Daoy (cell line): ENCODE measurements at regions not wholly inside any gene's neighbourhood (a gene's known extent, or its start where the extent isn't known, plus 50 kb on each side); places are given as distances from the start of the nearest gene placed in this dataset.

ENCODE experiments used
- DNase-seq: peaks from one replicate; pipeline ENCODE4 v3.0.0-alpha.2; 2015; ENCODE audit warnings: low read depth

- DNase-seq: peak; percentile 28
These were observed 173.6 kb downstream of the ARHGAP12 start for GRCh38 chr10:31754803-31755624.

DNA sequence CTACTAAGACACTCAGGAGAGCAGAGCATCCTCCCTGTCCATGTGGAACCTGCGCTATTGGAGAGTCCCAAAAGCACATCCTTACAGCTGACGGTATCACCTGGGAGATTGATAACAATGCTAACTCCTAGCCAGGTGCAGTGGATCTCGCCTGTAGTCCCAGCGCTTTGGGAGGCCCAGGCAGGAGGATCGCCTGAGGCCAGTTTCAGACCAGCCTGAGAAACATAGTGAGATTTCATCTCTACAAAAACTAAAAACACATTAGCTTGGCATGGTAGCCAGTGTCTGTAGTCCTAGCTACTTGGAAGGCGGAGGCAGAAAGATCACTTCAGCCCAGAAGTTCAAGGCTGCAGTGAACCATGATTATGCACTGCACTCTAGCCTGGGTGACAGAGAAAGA is 174.9 kb downstream of the ARHGAP12 start:
- no peak for DNase-seq

GRCh38 chr10:31752170-31752569 is 176.5 kb downstream of the ARHGAP12 start:
- no peak for DNase-seq

GRCh38 chr10:31751738-31752080 is 176.9 kb downstream of the ARHGAP12 start:
- no peak for DNase-seq

DNA sequence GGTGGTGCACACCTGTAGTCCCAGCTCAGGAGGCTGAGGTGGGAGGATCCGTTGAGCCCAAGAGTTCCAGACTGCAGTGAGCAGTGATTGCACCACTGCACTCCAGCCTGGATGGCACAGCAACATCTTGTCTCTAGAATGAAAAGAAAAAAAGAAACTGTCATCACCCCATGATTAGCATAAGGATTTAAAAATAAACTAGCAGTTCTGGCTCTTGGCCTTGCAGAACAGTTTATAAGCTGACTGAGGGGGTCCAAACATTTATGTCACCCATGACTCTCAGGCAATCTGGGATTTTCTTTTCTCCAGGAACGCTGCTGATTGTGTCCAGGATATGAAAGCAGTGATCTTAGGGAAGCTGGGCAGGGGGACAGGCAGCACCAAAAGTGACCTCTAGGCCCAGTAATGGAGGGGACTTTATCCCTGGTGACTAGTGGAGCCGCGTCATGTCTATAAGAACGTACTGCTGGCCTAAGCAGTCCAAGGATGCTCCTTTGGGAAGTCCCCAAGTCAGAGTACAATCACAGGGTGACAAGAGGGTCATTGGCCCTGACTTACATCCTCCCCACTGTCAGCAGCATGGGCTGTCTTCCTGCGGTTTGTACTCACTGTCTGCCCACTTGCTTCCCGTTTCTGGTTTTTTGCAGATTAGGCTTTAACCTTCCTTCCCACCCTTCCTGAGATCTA is 177.4 kb downstream of the ARHGAP12 start:
- no peak for DNase-seq

- no peak for DNase-seq
These were observed 178.4 kb downstream of the ARHGAP12 start for GRCh38 chr10:31749981-31750840.

- no peak for DNase-seq
These were observed 179.3 kb downstream of the ARHGAP12 start for GRCh38 chr10:31749301-31749700.

GRCh38 chr10:31745612-31746376 is 182.8 kb downstream of the ARHGAP12 start:
- peak; percentile 83 for DNase-seq

GRCh38 chr10:31744025-31744424 is 184.6 kb downstream of the ARHGAP12 start:
- no peak for DNase-seq

DNA sequence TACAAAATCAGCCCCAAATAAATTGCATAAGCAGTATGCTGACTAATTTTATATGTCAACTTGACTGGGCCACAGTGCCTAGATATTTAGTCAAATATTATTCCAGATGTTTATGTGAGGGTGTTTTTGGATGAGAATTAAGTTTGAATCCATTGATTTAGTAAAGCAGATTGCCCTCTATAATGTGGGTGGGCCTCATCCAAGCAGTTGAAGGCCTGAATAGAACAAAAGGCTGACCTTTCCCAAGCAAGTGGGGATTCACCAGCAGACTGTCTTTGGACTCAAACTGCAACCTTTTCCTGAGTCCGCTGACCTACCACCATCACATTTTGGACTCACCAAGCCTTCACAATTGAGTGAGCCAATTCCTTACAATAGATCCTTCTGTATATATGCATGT is 186.4 kb downstream of the ARHGAP12 start:
- DNase-seq: no peak

- no peak for DNase-seq
These were observed 187.2 kb downstream of the ARHGAP12 start for GRCh38 chr10:31741473-31741872.

DNA sequence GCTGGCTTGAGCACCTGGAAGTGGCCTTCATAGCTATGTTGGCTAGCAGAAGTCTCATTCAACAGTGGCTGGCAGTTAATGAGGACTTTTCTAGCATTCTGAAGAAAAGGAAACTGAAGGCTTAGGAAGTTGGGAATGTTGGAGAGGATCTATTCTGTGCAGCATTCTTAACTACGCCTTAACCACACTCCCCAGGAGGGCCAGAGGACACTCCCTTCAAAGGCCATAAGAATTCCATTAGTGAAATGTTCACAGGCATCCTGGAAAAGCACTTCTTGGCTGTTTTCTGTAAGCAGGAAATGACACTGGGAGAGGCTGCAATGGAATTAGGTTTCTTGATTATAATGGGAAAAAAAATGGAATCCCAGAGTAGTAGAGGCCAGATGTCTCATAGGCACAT is 188.9 kb downstream of the ARHGAP12 start:
- DNase-seq: peak; percentile 48

- DNase-seq: no peak
These were observed 189.5 kb downstream of the ARHGAP12 start for GRCh38 chr10:31739146-31739545.

DNA sequence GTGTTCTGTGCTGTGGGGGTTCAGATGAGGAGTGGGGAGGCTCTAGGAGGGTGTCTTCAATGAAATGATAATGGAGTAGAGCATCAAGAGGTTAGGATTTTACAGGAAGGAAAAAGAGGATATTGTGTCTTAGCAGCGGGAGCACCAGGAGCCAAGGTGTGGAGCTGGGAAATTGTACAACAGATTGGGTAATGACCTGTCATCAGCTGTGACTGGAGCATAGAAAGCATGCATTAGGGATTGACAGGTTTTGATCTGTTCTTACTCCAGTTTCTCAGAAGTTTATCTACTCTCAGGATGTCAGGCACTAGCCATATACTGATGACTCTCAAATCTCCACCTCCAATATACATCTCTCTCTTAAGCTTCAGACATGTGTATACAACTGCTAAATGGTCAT is 196.9 kb downstream of the ARHGAP12 start:
- no peak for DNase-seq

DNA sequence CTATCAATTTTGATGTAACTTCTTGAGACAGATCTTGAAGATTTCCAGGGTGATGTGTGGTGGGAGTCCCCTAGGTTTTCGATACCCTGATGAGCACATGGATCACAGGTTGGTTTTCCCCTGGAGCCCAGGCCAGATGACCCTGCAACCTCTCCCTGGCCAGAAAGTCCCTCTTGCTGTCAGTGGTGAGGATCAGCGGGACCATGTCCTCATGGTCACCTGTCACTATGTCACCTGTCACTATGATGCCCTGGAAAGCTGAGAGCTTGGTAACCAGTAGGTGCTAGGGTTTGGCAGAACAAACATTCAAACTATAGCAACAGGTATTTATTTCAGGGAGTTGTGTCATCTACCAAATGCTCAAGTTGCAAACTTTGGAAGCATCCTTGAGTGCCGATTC is 197.9 kb downstream of the ARHGAP12 start:
- no peak for DNase-seq

- DNase-seq: no peak
These were observed 199.9 kb downstream of the ARHGAP12 start for GRCh38 chr10:31728698-31729224.

DNA sequence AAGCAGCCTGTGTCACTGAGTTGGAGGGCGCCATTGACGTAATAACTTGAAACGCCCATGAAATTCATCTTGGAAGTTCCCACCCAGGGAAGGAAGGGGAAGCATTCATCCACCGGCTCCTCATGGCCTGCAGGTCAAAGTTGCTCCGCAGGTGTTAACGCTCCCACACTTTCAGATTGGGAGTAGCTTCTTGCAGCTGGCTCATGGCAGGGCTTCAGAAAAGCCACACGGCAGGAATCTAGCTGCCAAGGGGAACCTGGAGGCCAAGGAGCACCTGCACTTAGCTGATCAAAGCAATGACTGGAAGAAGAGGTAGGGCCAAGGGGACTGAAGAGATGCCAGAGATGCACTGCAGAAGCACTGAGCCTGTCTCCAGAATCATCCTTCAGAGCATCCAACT is 203.2 kb downstream of the ARHGAP12 start:
- no peak for DNase-seq

- DNase-seq: no peak
These were observed 204.3 kb downstream of the ARHGAP12 start for GRCh38 chr10:31724296-31724695.

DNA sequence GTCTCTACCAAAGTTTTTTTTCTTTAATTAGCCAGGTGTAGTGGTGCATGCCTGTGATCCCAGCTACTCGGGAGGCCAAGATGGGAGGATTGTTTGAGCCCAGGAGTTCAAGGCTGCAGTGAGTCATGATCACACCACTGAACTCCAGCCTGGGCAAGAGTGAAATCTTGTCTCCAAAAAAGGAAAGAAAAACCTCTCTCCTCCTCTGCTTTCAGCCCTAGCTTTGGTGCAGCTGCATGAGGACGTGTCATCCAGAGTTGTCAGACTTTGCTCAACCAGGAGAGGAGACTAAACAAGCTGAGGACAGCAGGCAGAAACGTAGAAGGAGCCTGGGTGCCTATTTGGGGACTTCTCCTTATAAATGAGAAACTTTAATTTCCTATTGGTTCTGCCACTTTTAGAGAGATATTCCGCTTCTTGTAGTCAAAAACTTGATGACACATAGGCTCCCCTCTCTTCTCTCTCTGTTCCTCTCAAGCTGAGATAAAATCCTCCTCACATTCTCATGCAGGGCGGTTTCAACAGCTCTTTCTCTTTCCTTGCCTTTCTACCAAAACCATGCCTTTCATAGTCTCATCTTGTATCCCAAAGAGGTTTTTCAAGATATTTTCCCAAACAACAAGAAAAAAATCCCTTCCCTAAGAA is 205.4 kb downstream of the ARHGAP12 start:
- no peak for DNase-seq

DNA sequence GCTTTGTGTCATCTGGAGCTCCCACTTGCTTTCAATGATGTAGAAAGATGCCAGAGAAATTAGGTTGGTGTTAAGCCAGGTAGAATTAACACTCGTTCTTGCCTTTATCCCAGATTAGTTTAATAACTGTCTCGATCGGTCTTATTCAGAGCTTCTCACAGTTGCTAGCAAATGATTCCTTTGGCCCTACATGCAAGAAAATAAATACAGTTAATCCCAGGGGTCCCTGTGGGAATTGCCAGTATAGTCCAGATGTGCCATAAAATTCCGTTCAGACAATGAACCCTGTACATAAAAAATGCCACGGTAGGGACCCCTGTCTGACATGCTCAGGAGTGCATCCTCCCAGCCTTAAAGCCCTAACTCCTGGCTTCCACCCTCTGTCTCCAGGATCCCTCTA is 207.5 kb downstream of the ARHGAP12 start:
- no peak for DNase-seq

GRCh38 chr10:31720546-31720945 is 208.1 kb downstream of the ARHGAP12 start:
- no peak for DNase-seq
